Left hindlimb (tissue), 1 donor: ENCODE measurements at regions not wholly inside any gene's neighbourhood (a gene's known extent, or its start where the extent isn't known, plus 50 kb on each side); places are given as distances from the start of the nearest gene placed in this dataset.
"Not testable (repeated sequence)": the region's sequence is repeated elsewhere in the genome, so short reads cannot be mapped to it uniquely, and the experiment has no call there.

Source experiments
- DNase-seq: peaks from one replicate; pipeline ENCODE4 v3.0.0-alpha.2; 2018

- DNase-seq = no peak
Observed at GRCh38 chr11:90468923-90469322, 246.1 kb upstream of the CHORDC1 start.

- no peak for DNase-seq
Observed at GRCh38 chr11:90465553-90465952, 242.7 kb upstream of the CHORDC1 start.

GRCh38 chr11:90455347-90455920 lies 232.6 kb upstream of the CHORDC1 start:
- DNase-seq = not testable (repeated sequence)

- no peak for DNase-seq
Observed at GRCh38 chr11:90453525-90453924, 230.7 kb upstream of the CHORDC1 start.

GRCh38 chr11:90449606-90450005 lies 226.8 kb upstream of the CHORDC1 start:
- DNase-seq = no peak

- DNase-seq = no peak
Observed at GRCh38 chr11:90448256-90448655, 225.4 kb upstream of the CHORDC1 start.

- no peak for DNase-seq
Observed at GRCh38 chr11:90447618-90448017, 224.8 kb upstream of the CHORDC1 start.

GRCh38 chr11:90446207-90446606 lies 223.4 kb upstream of the CHORDC1 start:
- DNase-seq = no peak

GRCh38 chr11:90438069-90438468 lies 215.2 kb upstream of the CHORDC1 start:
- DNase-seq = no peak

- no peak for DNase-seq
Observed at GRCh38 chr11:90434858-90435257, 212.0 kb upstream of the CHORDC1 start.

- DNase-seq = no peak
Observed at GRCh38 chr11:90428836-90429235, 206.0 kb upstream of the CHORDC1 start.

- no peak for DNase-seq
Observed at GRCh38 chr11:90426442-90426841, 203.6 kb upstream of the CHORDC1 start.

GRCh38 chr11:90423378-90423777 lies 200.5 kb upstream of the CHORDC1 start:
- no peak for DNase-seq

GRCh38 chr11:90422787-90423186 lies 199.9 kb upstream of the CHORDC1 start:
- DNase-seq = not testable (repeated sequence)

- no peak for DNase-seq
Observed at GRCh38 chr11:90414221-90414620, 191.4 kb upstream of the CHORDC1 start.

GRCh38 chr11:90407350-90407749 lies 184.5 kb upstream of the CHORDC1 start:
- DNase-seq = no peak

GRCh38 chr11:90392692-90393091 lies 169.8 kb upstream of the CHORDC1 start:
- DNase-seq = no peak

- DNase-seq = no peak
Observed at GRCh38 chr11:90391756-90392155, 168.9 kb upstream of the CHORDC1 start.

GRCh38 chr11:90380206-90380605 lies 157.4 kb upstream of the CHORDC1 start:
- DNase-seq = no peak

- no peak for DNase-seq
Observed at GRCh38 chr11:90373971-90374370, 151.1 kb upstream of the CHORDC1 start.

GRCh38 chr11:90364527-90364926 lies 141.7 kb upstream of the CHORDC1 start:
- DNase-seq = no peak

GRCh38 chr11:90363739-90364138 lies 140.9 kb upstream of the CHORDC1 start:
- DNase-seq = no peak

- DNase-seq = no peak
Observed at GRCh38 chr11:90355200-90355599, 132.4 kb upstream of the CHORDC1 start.

- no peak for DNase-seq
Observed at GRCh38 chr11:90349731-90350130, 126.9 kb upstream of the CHORDC1 start.

GRCh38 chr11:90344546-90344945 lies 121.7 kb upstream of the CHORDC1 start:
- no peak for DNase-seq

GRCh38 chr11:90343673-90344072 lies 120.8 kb upstream of the CHORDC1 start:
- DNase-seq = no peak
